ENCODE measurements at regions not wholly inside any gene's neighbourhood (a gene's known extent, or its start where the extent isn't known, plus 50 kb on each side); places are given as distances from the start of the nearest gene placed in this dataset.

DNA sequence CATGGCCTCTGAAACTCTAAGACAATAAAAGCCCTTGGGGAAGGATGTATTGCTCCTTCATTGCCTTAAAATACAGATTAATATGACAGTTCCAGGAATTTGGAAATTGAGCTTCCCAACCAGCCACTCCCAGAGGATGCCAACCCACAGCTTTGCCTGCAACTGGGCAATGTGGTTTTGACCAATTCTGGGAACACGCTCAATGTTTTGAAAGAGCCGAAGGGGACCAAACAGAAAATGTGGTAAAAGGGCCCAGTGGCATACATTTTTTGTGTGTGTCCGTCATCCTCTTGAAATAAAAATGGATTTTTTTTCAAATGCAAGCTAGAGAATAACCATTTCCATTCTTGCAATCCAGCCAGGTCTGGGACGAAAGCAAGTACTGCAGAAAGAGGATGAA lies 88.3 kb upstream of the PLEKHG7 start:
- no peak for DNase-seq (ENCODE audit: low read depth)

DNA sequence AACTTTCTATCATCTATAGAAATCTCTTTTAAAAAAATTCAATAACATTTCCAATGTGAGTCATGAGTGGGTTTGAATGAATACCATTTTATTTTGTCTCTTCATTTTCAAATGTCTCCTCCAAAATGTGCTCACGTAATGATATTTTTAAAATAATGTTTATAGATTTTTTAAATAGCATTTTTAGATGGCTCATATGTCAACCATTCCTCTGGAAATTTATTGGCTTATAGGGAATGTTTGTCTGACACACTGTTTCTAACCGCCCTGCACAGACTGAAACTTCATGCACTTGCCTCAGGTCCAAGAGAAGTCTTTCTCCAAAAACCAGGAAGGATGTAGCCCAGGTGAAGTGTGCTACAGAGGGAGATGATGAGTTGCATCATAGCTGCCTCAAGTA lies 88.8 kb upstream of the PLEKHG7 start:
- no peak for DNase-seq (ENCODE audit: low read depth)

DNA sequence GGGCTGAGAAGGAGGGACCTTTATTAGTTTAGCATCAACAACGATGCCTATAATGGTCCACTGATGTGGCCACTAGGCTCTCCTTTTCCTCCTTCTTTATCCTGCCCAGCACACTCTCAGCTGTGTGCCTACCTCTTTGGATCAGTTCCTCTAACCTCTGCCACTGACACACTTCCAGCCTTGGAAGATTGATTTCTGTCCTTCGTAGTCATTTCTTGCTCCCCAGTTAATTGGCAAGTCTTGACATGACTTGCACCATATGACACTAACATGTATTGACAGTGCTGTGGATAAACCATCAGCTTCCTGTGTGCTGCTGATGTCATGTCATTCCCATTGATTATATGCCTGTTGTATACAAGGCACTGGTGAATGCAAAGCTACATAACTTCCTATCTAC lies 90.2 kb upstream of the PLEKHG7 start:
- no peak for DNase-seq (ENCODE audit: low read depth)

DNA sequence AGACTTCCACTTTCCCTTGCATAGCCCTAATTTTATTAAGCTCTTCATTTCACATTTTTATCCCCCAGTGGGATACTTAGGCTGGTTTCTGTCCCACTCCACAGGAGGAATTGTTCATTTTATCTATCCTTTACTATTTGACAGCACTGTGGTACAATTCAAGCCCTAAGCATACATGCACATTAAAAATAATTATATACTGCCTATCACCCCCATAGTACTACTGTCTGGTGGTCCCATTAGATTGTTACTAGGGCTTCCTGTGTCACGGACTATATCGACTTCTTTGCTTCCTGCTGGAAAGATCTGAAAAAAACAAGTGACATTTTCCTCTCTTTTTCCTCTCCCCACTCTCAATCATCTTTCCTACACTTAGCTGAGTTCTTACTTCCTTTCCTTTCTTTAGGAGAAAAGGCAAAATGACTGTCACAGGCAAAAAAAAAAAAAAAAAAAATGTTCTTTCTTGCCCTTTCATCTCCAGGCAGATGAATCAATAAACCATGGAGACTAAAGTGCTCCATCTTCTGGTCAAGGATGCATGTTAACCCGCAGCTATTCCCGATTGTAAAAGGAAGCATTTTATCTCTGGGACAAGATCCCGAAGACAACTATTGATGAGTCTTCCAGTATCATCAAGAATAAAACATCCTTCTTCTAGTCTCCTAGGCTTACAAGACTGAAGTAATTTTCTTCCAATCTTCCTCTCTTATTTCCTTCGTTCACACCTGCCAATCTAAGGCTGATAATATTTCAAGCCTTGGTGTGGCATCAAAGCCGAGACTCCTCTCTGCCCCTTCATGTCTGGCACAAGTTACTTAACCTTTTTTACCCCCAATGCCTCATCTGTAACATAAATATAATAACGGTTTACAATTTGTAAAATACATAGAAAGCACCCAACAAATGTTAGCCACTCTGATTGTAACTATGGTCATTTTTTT lies 94.4 kb upstream of the PLEKHG7 start:
- DNase-seq (ENCODE audit: low read depth): peak; percentile 78

DNA sequence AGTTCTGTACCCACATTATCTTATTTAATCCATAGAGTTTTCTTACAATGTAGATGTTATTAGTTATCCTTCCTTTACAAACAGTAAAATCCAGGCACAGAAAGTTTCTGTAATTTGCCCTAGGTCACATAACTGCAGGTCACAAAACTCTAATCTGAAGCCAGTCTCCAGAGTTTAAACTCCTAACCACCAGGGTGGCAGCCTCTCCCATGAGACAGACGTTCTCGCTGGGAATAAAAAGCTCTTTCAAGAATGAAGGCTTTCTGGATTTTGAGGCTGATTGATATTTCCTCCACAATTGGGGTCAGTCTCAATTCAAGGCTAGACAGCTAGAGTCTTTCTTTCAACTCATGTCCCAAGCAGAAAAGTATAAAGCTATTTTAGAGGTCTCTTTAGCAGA lies 95.8 kb upstream of the PLEKHG7 start:
- DNase-seq (ENCODE audit: low read depth): no peak

DNA sequence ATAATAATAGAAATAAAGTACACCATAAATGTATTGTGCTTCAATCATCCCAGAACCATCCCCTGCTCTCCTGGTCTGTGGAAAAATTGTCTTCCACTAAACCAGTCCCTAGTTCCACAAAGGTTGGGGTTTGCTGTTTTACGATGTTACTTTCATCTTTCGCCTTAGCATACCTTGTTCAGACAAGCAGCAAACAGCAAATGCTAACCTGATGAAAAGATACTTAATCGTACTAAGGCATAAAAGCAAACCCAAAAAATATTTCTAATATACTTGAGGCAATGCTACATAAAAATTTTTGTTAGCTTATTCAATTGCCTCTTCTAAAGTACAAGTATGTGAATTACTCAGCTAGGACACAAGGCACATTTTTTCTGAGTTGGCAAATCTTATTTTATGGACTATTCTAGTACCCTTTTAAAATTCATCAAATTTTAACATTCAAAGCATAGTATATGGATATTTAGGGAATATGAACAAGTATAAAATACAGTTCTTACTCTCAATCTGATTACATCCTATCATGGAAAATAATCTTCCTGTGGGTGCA lies 97.1 kb upstream of the PLEKHG7 start:
- DNase-seq (ENCODE audit: low read depth): no peak

DNA sequence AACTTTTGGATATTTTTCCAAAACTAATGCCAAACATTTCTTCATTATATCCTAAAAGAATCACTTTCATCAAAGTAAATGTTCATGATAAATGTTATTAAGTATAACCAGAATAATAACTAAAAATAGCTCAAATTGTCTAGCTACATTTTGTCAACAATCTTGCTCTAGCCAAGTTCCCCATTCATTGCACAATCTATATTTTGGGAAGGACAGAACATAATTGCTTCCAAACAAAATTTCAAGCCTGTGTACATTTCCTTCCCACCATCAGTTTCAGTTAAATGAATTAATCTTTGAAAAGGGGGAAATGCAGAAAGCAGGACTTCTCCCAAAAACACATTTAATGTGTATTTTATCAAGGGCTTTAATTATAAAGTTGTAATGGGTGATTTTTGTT lies 98.0 kb upstream of the PLEKHG7 start:
- DNase-seq (ENCODE audit: low read depth): no peak

DNA sequence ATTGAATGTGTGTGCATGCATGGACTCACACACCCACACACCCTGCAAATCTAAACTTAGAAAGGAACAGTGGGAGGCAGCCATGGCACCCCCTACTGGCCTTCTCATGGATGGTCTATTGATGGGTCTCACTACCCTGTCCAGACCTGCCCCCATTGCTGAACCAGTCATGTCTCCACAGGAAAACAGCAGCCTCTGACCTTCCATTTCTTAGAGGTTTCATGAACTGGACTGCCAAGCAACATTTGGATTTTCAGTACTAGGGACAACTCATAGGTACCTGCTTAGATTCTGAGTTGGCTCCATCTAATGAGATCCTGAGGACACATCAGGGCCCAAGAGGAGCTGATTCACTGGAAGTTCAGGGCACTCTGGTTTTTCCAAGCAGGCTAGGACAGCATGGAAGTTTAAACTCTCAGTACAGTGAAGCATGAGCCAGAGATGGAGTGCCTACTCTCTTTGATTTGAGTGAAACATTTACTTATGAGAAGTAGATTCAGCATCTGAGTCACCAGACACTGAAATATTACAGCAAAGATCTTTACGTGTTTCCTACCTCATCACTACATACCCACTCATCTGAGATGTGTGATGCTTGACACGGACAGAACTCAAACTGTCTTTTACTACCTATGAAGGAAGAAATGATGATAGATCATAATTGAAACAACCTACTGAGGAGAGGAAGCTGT lies 98.9 kb upstream of the PLEKHG7 start:
- peak; percentile 13 for DNase-seq (ENCODE audit: low read depth)

DNA sequence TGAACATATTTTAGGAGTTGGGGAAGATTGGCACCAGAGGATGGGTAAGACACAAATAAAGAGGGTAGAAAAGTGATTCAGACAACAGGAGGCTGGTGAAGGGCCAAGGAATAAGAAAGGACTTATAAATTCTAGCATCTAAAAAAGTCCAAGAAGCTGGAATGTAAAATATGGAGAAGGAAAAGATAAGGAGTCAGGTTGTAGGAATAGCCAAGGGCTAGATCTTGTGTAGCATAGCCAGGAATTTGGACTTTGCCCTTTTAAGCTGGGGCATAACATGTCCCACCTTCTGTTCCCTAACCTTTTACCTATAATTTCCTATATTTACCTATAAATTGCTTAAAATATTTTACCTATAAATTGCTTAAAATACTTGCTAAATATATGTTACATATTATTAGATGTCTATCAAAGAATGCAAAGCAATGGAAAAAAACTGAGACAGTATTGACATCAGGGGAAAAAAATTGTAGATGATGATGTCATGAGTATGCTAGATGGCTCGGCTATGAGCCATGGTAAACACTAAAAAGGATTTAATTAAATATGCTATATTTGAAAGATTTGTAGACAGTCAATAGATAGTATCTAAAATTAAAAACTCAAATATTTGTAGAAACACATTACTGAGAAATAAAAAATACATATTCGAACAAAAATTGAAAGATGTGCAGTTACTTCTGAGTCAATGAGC lies 99.7 kb upstream of the PLEKHG7 start:
- no peak for DNase-seq (ENCODE audit: low read depth)

DNA sequence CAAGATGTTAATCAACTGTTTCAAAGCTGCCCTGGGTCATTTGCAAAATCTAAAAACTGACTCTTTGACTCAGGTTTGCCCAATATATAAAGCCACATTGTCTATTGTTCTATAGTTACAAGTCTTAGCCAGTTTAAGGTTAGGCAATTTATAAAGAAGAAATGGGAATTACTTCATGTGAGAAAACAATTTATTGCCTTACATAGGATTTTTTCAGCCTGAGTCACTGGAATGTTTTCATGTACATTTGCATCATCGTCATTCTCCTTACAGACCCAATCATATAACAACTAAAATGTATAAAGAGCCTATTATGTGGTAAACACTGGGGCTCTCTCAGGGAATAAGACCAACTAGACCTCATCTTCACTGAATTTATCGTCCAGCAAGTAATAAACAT lies 100.3 kb upstream of the PLEKHG7 start:
- peak; percentile 93 for DNase-seq (ENCODE audit: low read depth)

DNA sequence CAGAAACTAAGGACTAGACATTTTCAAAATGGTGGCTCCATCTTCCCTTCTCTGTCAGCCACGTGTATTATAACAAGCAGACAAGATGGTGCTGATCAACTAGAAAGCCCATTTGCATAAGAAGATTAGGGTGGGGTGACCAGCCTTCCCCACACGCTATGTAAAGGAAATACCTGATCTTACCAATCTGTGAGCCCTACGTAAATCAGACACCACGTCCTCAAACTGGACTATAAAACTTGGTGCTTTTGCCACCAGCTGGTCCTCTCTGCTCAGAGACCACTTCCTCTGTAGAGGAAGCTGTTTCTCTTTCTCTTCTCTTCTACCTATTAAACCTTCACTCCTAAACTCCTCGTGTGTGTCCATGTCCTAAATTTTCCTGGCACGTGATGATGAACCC lies 101.1 kb upstream of the PLEKHG7 start:
- DNase-seq (ENCODE audit: low read depth): no peak

DNA sequence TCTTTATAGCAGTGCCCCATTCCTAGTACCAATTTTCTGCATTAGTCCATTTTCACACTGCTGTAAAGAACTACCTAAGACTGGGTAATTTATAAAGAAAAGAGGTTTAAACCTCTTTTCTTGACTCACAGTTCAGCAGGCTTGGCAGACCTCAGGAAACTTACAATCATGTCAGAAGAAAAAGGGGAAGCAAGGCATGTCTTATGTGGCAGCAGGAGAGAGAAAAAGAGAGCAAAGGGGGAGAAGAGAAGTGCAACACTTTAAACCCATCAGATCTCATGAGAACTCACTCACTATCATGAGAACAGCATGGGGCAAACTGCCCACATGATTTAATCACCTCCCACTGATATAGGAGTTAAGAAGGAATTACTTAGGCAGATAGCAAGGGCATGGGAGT lies 101.6 kb upstream of the PLEKHG7 start:
- no peak for DNase-seq (ENCODE audit: low read depth)

DNA sequence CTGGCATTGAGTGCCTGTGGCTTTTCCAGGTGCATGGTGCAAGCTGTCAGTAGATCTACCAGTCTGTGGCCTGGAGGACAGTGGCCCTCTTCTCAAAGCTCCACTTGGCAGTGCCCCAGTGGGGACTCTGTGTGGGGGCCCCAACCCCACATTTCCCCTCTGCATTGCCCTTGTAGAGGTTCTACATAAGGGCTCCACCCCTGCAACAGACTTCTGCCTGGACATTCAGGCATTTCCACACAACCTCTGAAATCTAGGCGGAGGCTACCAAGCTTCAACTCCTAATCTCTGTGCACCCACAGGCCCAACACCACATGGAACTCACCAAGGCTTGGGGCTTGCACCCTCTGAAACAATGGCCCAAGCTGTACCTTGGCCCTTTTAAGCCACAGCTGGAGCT lies 102.7 kb upstream of the PLEKHG7 start:
- DNase-seq (ENCODE audit: low read depth): no peak

DNA sequence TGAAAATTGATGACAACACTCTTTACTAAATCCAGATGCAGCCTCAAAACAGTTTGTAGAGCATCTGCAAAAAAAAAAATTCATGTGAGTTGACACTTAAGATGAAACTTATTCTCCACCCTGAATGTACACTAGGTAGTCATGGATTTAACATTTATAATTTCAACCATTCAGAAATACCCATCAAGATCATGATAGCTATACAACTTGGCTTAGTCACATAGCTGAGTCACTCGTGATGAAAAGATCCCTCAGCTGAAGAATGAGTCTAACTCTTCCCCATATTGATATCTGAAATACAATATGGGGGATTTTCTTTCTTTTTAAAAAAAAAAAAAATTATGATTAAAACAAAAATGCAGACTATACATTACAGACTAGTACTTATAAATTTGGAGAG lies 104.8 kb upstream of the PLEKHG7 start:
- DNase-seq (ENCODE audit: low read depth): peak; percentile 89

DNA sequence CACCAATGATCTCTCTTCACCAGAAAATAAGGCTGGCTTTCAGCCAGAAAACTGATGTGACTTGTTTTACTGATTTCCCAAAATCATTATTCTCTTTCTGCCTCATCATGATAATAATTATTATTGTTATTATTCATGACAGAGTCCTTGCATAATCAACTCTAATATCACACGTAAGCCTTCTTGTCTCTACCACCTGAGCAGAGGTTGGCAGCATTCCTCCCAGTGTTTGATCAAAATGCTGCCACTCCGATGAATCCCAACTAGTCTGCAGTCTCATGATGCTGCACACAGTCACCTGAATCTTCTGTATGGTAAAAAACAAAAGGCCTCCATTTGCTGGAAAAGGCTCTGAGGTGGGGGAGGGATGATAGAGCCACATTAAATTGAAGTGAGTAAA lies 105.7 kb upstream of the PLEKHG7 start:
- no peak for DNase-seq (ENCODE audit: low read depth)

DNA sequence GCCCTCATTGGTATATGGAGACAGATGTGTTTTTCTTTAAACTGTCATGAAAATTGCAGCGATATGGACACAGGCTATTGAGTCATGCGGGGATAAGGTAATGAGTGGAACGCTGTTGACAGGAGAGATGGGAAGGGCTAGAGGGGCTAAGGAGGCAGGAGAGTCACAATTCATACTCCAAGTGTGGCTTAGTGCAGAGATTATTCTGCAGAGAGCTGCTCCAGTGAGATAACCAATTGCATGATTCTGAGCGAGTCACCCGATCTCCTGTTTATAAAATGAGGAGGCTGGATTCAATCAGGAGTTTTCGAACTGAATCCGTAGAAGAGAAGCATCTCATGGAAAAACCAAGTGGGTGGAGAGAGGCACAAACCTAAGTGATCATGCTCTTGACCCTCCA lies 106.4 kb upstream of the PLEKHG7 start:
- peak; percentile 67 for DNase-seq (ENCODE audit: low read depth)

DNA sequence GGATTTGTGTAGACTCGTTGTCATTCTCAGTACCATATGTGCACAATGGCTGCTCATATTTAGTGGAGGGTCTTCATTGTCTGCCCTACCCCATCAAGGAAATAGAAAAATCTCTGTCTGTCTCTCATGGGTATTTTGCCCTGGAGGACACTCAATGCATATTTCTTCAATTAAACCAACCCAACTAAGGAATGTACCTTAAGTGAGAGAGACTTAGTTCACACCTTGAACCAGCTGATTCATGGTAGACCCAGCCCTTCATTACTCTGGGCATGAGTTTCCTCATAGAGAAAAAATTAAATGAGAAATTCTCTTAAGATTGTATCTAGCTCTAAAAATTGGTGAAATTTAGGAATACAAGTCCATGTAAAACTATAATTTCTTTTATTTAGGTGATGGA lies 107.1 kb upstream of the PLEKHG7 start:
- no peak for DNase-seq (ENCODE audit: low read depth)

DNA sequence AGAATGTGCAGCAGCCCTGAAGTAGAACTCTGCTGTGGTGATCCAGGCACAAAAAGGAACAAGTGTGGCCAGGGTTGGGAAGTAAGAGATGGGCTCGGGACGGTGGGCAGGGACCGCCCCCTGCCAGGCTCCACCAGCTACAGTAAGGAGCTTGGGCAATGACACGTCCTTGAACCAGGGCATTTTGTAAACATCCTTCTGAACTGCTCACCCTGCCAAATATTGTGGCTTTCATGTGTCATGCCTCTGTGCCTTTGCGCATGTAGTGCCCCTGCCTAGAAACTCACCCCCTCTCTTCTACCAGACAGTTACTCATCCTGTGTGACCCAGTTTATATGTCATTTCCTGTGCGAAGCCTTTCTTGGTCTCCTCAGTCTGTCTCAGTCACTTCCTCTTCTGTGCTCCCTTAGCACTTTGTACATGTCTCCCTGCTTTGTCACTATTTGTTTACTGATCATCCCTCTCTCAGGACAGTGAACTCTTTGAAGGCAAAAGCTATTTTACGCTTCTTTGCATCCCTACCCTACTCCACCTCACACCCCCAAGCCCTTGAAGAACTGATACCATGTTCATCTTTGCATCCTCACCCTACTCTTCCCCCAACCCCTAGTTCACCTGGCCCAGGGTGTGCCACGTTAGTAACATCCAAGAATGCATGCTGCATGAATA lies 108.9 kb upstream of the PLEKHG7 start:
- peak; percentile 97 for DNase-seq (ENCODE audit: low read depth)

DNA sequence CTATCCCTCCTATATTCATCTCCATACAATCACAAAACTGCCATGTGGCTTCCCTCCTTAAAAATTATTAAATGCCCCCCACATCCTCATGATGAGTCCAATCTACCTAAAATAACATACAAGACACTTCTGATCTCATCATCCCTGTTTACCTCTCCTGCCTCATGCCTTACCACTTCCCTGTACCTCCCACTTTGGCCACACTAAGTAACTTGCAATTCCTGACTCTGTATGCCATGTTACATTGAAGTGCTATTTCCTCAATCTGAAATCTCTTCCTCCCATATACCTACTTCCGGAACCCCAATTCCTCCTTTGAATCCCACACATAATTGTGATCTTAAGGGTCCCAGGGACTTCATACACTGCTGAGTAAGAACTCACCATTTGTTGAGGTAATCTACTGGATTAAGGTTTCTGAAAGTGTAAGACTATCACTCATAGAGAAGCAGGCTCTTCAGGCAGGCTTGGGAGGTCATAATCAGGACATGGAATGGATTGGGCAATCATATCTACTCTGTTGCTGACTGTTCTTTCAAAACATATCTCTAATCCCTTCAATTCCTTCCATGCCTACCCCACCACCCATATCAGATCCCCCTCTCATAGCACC lies 117.6 kb upstream of the PLEKHG7 start:
- no peak for DNase-seq (ENCODE audit: low read depth)

DNA sequence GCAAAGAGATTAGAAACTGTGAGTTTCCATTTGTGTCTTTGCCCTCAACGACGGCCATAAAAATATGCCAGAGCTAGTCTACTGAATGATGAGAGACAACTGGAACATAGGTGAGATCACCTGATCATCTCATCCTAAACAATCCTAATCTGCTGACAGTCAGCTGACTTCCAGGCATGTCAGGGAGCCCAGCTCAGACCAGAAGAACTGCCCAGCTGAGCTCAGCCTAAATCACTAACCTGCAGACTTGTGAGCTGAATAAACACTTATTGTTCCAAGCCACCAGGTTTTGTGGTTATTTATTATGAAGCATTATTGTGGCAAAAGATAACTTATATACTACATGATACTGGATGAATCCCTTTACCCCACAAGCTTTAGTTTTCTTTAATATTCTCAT lies 118.9 kb upstream of the PLEKHG7 start:
- DNase-seq (ENCODE audit: low read depth): no peak

DNA sequence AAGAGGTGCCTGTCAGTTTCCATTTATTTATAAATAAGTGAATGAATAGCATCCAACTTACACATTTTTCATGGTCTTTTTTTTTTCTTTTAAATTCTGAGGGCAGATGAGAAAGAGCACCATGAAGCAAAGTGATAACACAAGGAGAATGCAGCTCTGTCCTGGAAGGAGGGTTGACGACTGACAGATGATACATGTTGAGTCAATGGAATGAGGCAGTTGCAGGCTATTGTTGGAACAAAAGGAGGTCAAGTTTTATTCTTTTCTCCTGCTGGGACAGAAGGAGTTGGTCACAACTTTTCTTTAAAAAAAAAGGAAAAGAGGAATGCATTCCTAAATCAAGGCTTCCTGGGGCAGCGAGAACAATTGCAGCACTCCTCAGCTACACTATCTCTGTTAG lies 119.9 kb upstream of the PLEKHG7 start:
- no peak for DNase-seq (ENCODE audit: low read depth)

DNA sequence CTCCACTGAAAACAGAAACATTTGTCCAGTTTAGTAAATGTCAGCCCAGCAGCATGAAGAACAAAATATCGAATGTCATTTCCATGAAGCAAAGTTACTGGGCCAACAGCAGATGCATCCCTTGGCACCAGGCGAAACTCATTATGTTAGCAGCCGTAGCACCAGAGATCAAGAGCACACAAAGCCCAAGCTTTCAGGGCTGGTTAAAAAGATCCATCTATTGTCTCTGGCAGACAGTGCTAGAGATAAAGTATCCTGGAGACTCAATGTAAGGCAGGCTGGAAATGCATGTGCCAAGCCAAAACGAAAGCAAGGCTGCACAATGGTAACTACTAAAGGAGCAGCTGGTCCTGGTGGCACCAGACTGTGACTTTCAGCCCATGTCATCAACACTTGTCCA lies 120.3 kb upstream of the PLEKHG7 start:
- DNase-seq (ENCODE audit: low read depth): no peak

Measured in ELR (cell line).